Liver (tissue), 8 donors: ENCODE measurements at regions not wholly inside any gene's neighbourhood (a gene's known extent, or its start where the extent isn't known, plus 50 kb on each side); places are given as distances from the start of the nearest gene placed in this dataset.

Experiments used
- DNase-seq: peaks from one replicate; pipeline ENCODE4 v3.0.0-alpha.2; 2017; ENCODE audit warnings: low spot score
- H3K27ac ChIP-seq, 2 donors: one replicate each; pipeline ENCODE4 v1.7.0; 2013; ENCODE audit warnings: inconsistent platforms in 2 of 2, low read length in 2 of 2, control low read depth in 1 of 2, low read depth in 1 of 2, mild to moderate bottlenecking in 1 of 2
- H3K27me3 ChIP-seq, 4 donors: one replicate each; pipeline versions ENCODE4 v1.6.1 to v1.7.0; 2013; ENCODE audit warnings: low read length in 3 of 4, inconsistent platforms in 1 of 4, mild to moderate bottlenecking in 1 of 4, moderate library complexity in 1 of 4; ENCODE audit not compliant: control insufficient read depth in 4 of 4, insufficient read depth in 4 of 4
- H3K36me3 ChIP-seq, 4 donors: one replicate each; pipeline versions ENCODE4 v1.6.1 to v1.7.0; 2013; ENCODE audit warnings: low read length in 3 of 4, mild to moderate bottlenecking in 3 of 4, low read depth in 1 of 4, moderate library complexity in 1 of 4; ENCODE audit not compliant: control insufficient read depth in 4 of 4, insufficient read depth in 3 of 4
- H3K4me1 ChIP-seq, 4 donors: one replicate each; pipeline versions ENCODE4 v1.6.1 to v1.7.0; 2013; ENCODE audit warnings: low read length in 3 of 4, mild to moderate bottlenecking in 3 of 4, moderate library complexity in 1 of 4; ENCODE audit not compliant: control insufficient read depth in 4 of 4, insufficient read depth in 4 of 4
- H3K4me3 ChIP-seq, 3 donors: one replicate each; pipeline versions ENCODE4 v1.6.1 to v1.7.0; 2013; ENCODE audit warnings: low read length in 3 of 3, control low read depth in 1 of 3, low read depth in 1 of 3, mild to moderate bottlenecking in 1 of 3
- H3K9ac ChIP-seq, 2 donors: one replicate each; pipeline ENCODE4 v1.7.0; 2013; ENCODE audit warnings: low read length in 2 of 2, mild to moderate bottlenecking in 2 of 2, moderate library complexity in 2 of 2, control low read depth in 1 of 2, low read depth in 1 of 2
- H3K9me3 ChIP-seq, 4 donors: one replicate each; pipeline versions ENCODE4 v1.6.1 to v1.7.0; 2013; ENCODE audit warnings: low read length in 3 of 4; ENCODE audit not compliant: control insufficient read depth in 4 of 4
- EGR1 ChIP-seq, 2 donors: IDR thresholded peaks; 2 replicates each; pipeline ENCODE4 v1.6.1; 2016 to 2018; ENCODE audit warnings: antibody characterized with exemption in 2 of 2, low read depth in 2 of 2
- FOXA1 ChIP-seq: IDR thresholded peaks from 2 replicates; pipeline ENCODE4 v1.6.1; 2016; ENCODE audit warnings: antibody characterized with exemption
- FOXA2 ChIP-seq: IDR thresholded peaks from 2 replicates; pipeline ENCODE4 v1.6.1; 2016; ENCODE audit warnings: antibody characterized with exemption
- GABPA ChIP-seq, 2 donors: IDR thresholded peaks in 1 of 2; conservative IDR thresholded peaks in 1 of 2; 2 replicates each; pipeline ENCODE4 v1.6.1; 2016; ENCODE audit warnings: antibody characterized with exemption in 2 of 2, mild to moderate bottlenecking in 1 of 2, moderate library complexity in 1 of 2
- HNF4A ChIP-seq, 2 donors: conservative IDR thresholded peaks; 2 replicates each; pipeline ENCODE4 v1.6.1; 2016; ENCODE audit warnings: antibody characterized with exemption in 2 of 2, mild to moderate bottlenecking in 2 of 2
- HNF4G ChIP-seq: IDR thresholded peaks from 2 replicates; pipeline ENCODE4 v1.6.1; 2016; ENCODE audit warnings: antibody characterized with exemption
- JUND ChIP-seq, 2 donors: IDR thresholded peaks; 2 replicates each; pipeline ENCODE4 v1.6.1; 2016; ENCODE audit warnings: antibody characterized with exemption in 2 of 2
- MAX ChIP-seq: IDR thresholded peaks from 2 replicates; pipeline ENCODE4 v1.6.1; 2016; ENCODE audit warnings: antibody characterized with exemption
- NR2F2 ChIP-seq: IDR thresholded peaks from 2 replicates; pipeline ENCODE4 v1.6.1; 2016; ENCODE audit warnings: antibody characterized with exemption
- RAD21 ChIP-seq, 2 donors: IDR thresholded peaks; 2 replicates each; pipeline ENCODE4 v1.6.1; 2016; ENCODE audit warnings: antibody characterized with exemption in 2 of 2, mild to moderate bottlenecking in 2 of 2
- RXRA ChIP-seq, 2 donors: IDR thresholded peaks; 2 replicates each; pipeline ENCODE4 v1.6.1; 2017 to 2018; ENCODE audit warnings: antibody characterized with exemption in 2 of 2, mild to moderate bottlenecking in 1 of 2
- SP1 ChIP-seq: IDR thresholded peaks from 2 replicates; pipeline ENCODE4 v1.6.1; 2018; ENCODE audit warnings: antibody characterized with exemption, mild to moderate bottlenecking
- TAF1 ChIP-seq: conservative IDR thresholded peaks from 2 replicates; pipeline ENCODE4 v1.6.1; 2016; ENCODE audit warnings: antibody characterized with exemption, mild to moderate bottlenecking
- YY1 ChIP-seq: IDR thresholded peaks from 2 replicates; pipeline ENCODE4 v1.6.1; 2016; ENCODE audit warnings: antibody characterized with exemption, mild to moderate bottlenecking
- ZBTB33 ChIP-seq: IDR thresholded peaks from 2 replicates; pipeline ENCODE4 v1.6.1; 2016; ENCODE audit warnings: antibody characterized with exemption
- WGBS: extraction: QIAGEN DNeasy Blood & Tissue Kit; methylation state at CpG from one replicate; pipeline ENCODE4 v1.1.7; 2013; 5-methylcytosine and 5-hydroxymethylcytosine counted together
- TF ChIP-seq, protein P1 (sequence below): IDR thresholded peaks from 2 replicates; pipeline ENCODE4 v1.6.1; 2016; ENCODE audit warnings: antibody characterized with exemption, mild to moderate bottlenecking
- TF ChIP-seq, protein P2 (sequence below): fragments of 150-350 bp; IDR thresholded peaks from 2 replicates; pipeline ENCODE4 v1.5.1; 2017; ENCODE audit warnings: improper control_type of control experiment, low read depth, low read length; ENCODE audit not compliant: missing input control
- TF ChIP-seq, protein P3 (sequence below): IDR thresholded peaks from 2 replicates; pipeline ENCODE4 v1.6.1; 2016; ENCODE audit warnings: antibody characterized with exemption
- donor health status: healthy.
- donor health status: healthy.
- donor health status: healthy.
- donor health status: healthy.
- donor health status: healthy.

DNA sequence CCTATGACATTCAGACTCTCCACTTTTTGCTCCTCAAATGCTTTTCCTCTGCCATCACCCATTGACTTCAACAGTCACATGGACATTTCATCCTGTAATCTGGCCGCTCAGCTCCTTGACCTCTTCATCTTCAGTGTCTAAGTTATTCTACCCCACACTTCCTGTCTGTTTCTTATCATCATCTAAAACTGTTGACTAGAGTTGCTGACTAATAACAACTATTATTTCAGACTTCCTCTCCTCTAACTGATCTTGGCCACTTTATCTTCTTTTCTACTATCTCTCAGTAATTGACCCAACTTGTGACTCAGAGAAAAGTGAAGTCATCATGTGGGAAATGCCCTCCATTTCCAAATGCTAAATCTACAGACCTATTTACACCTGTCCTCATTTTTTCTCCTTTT, 254.7 kb upstream of the TRPC7 start:
- H3K36me3 ChIP-seq = no peaks in the 10 kb centered on the region
- WGBS = 40% methylated on average over 1 of the region's 1 CpG
- no peak overlapping the region for H3K9ac ChIP-seq
- TF ChIP-seq NR2F2 (no peak), RAD21 (IDR thresholded peaks at IDR 0.05) (no peak), YY1 (no peak), FOXA1 (no peak), ZBTB33 (no peak), MAX (no peak), HNF4G (no peak), EGR1 (IDR thresholded peaks at IDR 0.05; ENCODE audit: low read depth in 2 of 2) (no peak), TAF1 (no peak), RXRA (IDR thresholded peaks at IDR 0.05) (no peak), GABPA (IDR thresholded peaks at IDR 0.05 in 1 of 2, conservative IDR thresholded peaks at IDR 0.05 in 1 of 2) (no peak), JUND (IDR thresholded peaks at IDR 0.05) (no peak), FOXA2 (no peak), HNF4A (conservative IDR thresholded peaks at IDR 0.05) (no peak), SP1 (no peak)
- TF ChIP-seq, protein P1, sequence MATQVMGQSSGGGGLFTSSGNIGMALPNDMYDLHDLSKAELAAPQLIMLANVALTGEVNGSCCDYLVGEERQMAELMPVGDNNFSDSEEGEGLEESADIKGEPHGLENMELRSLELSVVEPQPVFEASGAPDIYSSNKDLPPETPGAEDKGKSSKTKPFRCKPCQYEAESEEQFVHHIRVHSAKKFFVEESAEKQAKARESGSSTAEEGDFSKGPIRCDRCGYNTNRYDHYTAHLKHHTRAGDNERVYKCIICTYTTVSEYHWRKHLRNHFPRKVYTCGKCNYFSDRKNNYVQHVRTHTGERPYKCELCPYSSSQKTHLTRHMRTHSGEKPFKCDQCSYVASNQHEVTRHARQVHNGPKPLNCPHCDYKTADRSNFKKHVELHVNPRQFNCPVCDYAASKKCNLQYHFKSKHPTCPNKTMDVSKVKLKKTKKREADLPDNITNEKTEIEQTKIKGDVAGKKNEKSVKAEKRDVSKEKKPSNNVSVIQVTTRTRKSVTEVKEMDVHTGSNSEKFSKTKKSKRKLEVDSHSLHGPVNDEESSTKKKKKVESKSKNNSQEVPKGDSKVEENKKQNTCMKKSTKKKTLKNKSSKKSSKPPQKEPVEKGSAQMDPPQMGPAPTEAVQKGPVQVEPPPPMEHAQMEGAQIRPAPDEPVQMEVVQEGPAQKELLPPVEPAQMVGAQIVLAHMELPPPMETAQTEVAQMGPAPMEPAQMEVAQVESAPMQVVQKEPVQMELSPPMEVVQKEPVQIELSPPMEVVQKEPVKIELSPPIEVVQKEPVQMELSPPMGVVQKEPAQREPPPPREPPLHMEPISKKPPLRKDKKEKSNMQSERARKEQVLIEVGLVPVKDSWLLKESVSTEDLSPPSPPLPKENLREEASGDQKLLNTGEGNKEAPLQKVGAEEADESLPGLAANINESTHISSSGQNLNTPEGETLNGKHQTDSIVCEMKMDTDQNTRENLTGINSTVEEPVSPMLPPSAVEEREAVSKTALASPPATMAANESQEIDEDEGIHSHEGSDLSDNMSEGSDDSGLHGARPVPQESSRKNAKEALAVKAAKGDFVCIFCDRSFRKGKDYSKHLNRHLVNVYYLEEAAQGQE = no peak
- TF ChIP-seq, protein P2, sequence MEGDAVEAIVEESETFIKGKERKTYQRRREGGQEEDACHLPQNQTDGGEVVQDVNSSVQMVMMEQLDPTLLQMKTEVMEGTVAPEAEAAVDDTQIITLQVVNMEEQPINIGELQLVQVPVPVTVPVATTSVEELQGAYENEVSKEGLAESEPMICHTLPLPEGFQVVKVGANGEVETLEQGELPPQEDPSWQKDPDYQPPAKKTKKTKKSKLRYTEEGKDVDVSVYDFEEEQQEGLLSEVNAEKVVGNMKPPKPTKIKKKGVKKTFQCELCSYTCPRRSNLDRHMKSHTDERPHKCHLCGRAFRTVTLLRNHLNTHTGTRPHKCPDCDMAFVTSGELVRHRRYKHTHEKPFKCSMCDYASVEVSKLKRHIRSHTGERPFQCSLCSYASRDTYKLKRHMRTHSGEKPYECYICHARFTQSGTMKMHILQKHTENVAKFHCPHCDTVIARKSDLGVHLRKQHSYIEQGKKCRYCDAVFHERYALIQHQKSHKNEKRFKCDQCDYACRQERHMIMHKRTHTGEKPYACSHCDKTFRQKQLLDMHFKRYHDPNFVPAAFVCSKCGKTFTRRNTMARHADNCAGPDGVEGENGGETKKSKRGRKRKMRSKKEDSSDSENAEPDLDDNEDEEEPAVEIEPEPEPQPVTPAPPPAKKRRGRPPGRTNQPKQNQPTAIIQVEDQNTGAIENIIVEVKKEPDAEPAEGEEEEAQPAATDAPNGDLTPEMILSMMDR = no peak
- TF ChIP-seq, protein P3, sequence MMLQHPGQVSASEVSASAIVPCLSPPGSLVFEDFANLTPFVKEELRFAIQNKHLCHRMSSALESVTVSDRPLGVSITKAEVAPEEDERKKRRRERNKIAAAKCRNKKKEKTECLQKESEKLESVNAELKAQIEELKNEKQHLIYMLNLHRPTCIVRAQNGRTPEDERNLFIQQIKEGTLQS = no peak
- no peak overlapping the region for H3K4me3 ChIP-seq
- peaks cover 0 to 9% (median 0%) of the 10 kb centered on the region in 4 donors for H3K27me3 ChIP-seq
- no peak overlapping the region for H3K27ac ChIP-seq
- H3K9me3 ChIP-seq = no peaks in the 10 kb centered on the region
- no peak for DNase-seq
- H3K4me1 ChIP-seq = no peaks in the 10 kb centered on the region
